ENCODE measurements at regions not wholly inside any gene's neighbourhood (a gene's known extent, or its start where the extent isn't known, plus 50 kb on each side); places are given as distances from the start of the nearest gene placed in this dataset.
"Not testable (repeated sequence)": the region's sequence is repeated elsewhere in the genome, so short reads cannot be mapped to it uniquely, and the experiment has no call there.

DNA sequence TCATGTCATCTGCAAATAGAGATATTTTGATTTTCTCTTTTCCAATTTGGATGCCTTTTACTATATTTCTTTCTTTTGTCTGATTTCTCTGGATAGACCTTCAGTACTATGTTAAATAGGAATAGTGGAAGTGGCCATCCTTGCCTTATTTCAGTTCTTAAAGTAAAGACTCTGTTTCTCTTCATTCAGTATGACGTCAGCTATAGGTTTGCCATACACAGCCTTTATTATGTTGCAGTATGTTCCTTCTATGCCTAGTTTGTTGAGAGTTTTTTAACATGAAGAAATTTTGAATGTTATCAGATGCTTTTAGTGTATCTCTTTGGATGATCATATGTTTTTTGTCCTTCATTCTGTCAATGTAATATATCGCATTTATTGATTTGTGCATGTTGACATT, 566.7 kb upstream of the ROBO1 start:
- DNase-seq (ENCODE audit: low spot score): no peak

- DNase-seq (ENCODE audit: low spot score): no peak
Measured at GRCh38 chr3:80331494-80332170, 563.8 kb upstream of the ROBO1 start.

- not testable (repeated sequence) for DNase-seq (ENCODE audit: low spot score)
Measured at GRCh38 chr3:80314541-80314940, 546.7 kb upstream of the ROBO1 start.

GRCh38 chr3:80308637-80309036, 540.8 kb upstream of the ROBO1 start:
- DNase-seq (ENCODE audit: low spot score): no peak

GRCh38 chr3:80307844-80308243, 540.0 kb upstream of the ROBO1 start:
- no peak for DNase-seq (ENCODE audit: low spot score)

DNA sequence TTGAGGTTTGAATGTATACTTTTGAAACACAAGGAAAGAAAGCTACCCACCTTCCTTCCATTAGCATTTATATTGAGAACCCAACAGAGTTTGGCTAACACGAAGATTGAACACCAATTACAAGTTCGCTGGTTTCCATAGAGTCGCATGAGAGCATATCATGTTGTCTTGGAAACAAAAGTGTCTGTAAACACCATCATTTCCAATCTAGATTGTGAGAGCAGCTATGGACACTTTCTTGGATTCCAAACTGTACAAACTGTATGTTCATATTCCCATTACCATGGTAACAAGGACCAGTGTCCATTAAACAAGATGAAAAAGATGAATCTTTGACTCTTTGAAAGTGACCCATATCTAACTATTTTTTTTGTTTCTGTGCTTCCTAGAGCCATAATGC, 529.9 kb upstream of the ROBO1 start:
- no peak for DNase-seq (ENCODE audit: low spot score)

DNA sequence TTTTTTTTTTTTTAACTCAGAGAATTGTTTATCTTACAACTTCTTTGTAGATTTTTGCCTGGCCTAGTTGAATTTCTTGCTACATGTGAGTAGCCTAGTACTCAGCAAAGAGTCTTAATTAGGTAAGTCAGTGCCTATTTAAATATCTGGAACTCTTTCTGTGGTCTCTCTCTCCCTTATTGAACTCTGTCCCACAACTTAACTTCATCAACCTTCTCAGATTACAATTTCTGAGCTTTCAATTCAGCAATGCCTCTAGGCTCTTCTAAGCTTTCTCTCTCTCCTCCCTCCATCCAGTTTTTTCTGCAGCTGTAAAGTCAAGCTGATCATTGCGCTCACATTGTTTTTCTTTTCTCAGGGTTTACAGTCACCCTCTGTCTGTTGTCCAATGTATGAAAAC, 517.6 kb upstream of the ROBO1 start:
- no peak for DNase-seq (ENCODE audit: low spot score)

DNA sequence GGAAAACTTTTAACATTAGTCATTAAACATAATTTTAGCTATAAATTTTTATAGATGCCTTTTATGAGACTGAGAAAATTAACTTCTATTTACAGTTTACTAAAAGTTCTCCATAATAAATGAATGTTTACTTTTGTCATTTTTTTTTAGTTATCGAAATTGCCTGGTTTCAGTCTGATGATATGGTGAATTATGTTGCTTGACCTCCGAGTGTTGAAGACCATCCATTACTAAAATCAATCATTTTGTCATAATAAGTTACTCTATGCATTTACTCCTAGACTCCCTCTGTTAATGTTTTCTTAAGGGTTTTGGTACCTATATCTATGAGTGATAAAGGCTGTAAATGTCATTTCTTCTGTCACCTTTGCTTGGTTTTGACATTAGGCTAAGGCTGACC, 516.0 kb upstream of the ROBO1 start:
- no peak for DNase-seq (ENCODE audit: low spot score)

DNA sequence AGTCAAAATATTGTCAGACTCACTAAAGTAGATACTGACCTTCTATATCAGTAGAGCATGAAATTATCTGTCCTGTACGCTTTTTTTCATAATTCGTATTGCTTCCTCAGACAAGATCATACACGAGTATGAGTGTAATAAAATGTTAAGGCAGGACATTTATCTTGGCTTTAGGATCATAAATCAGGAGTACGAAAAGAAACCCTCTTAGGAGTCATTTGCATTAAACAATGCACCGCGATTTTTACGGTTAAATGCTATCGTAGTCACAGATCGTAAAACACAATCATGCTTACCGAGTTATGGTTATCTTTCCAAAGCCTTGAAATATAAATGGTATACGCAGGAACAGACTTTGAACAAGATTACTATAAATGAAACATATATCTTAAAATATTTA, 510.3 kb upstream of the ROBO1 start:
- DNase-seq (ENCODE audit: low spot score): no peak

GRCh38 chr3:80275120-80275519, 507.3 kb upstream of the ROBO1 start:
- DNase-seq (ENCODE audit: low spot score): no peak

- DNase-seq (ENCODE audit: low spot score): no peak
Measured at GRCh38 chr3:80263260-80263659, 495.5 kb upstream of the ROBO1 start.

DNA sequence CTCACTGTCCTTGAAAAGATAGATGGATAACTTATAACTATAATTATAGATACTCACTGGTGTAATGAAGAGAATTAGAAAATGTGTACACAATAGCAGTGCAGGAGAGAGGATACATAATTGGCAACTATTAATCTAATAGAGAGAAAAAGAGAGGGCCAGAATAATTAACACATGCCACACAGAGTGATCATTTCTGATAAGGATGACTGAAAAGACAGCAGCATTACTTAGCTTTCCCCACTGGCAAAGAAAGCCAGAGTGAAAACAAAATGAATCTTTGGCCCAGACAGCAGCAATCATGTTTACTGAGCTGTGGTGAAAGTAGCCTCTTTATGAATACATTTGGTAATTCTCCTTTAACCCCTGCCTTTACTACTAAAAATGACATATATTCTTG, 493.3 kb upstream of the ROBO1 start:
- DNase-seq (ENCODE audit: low spot score): no peak

GRCh38 chr3:80259736-80260135, 491.9 kb upstream of the ROBO1 start:
- DNase-seq (ENCODE audit: low spot score): no peak

GRCh38 chr3:80252113-80252512, 484.3 kb upstream of the ROBO1 start:
- no peak for DNase-seq (ENCODE audit: low spot score)

GRCh38 chr3:80247766-80248165, 480.0 kb upstream of the ROBO1 start:
- DNase-seq (ENCODE audit: low spot score): no peak

GRCh38 chr3:80244390-80244789, 476.6 kb upstream of the ROBO1 start:
- no peak for DNase-seq (ENCODE audit: low spot score)

- no peak for DNase-seq (ENCODE audit: low spot score)
Measured at GRCh38 chr3:80241791-80242190, 474.0 kb upstream of the ROBO1 start.

DNA sequence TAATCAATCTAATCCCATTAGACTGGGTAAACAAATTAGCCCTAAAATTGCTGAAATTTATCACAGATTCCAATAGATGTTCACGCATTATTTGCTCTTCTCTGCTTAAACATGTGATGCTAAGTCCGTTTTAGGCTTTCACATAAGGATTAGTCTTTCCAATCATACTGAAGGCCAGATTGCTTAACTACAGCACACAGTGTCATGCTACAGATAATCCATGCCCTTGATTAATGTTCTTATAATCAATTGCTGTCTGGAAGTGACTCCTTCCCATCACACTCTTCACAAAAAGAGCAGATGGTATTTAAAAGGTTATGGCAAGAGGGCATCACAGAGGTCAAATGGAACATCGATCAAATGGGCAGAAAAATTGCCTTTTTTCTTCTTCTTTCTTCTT, 471.5 kb upstream of the ROBO1 start:
- no peak for DNase-seq (ENCODE audit: low spot score)

DNA sequence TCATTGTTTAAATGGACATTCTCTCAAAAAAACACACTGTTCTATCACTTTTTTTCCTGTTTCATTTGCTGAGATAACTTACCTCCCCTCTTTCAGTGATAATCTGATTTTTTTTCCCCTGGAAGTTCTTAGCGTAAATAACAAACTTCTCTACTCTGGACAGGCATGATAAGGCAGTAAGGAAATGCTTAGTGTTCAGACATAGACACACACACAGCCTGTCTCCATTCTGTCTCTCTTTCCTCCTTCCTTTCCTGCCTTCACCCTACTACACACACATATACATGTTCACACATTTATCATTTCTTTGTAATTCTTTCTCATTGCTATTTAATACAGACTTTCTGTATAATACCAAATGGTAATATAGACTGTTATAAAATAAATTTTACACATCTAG, 470.8 kb upstream of the ROBO1 start:
- DNase-seq (ENCODE audit: low spot score): no peak

DNA sequence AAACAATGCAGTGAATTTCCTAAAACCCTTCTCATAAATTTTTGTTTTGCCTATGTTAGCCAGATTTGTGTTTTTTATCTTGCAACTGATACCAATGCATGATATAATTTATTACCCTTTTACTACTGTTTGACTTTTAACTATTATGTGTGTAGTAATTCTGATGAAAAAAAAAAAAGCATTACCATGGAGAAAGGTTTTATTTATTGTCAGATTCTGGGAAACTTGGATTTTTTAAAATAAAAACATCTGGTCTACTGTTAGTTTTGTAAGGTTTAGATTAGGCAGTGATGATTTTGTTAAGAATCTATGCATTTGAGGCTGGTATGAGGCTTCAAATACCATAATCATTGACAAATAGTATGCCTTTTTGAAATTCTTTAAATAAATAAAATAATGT, 470.4 kb upstream of the ROBO1 start:
- DNase-seq (ENCODE audit: low spot score): no peak

GRCh38 chr3:80234706-80235105, 466.9 kb upstream of the ROBO1 start:
- DNase-seq (ENCODE audit: low spot score): no peak

DNA sequence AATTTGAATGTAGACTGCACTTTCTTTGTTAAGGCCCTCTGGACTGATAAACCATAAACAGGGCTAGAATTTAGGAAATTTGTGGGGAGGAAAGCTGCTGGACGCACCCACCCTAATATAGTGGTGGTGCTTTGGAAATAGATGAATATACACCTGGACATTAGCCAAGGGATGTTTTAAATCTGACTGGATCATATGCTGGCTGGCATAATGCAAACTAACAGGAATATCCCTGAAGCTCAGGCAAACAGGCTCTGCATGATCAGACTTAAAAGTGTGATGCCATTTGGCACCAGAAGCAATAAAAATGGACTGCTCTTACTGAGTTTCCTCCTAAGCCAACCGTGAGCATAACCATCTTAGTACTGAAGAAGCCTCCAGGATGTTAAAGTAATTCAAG, 465.8 kb upstream of the ROBO1 start:
- DNase-seq (ENCODE audit: low spot score): no peak

GRCh38 chr3:80232760-80233159, 465.0 kb upstream of the ROBO1 start:
- peak; percentile 2 for DNase-seq (ENCODE audit: low spot score)

DNA sequence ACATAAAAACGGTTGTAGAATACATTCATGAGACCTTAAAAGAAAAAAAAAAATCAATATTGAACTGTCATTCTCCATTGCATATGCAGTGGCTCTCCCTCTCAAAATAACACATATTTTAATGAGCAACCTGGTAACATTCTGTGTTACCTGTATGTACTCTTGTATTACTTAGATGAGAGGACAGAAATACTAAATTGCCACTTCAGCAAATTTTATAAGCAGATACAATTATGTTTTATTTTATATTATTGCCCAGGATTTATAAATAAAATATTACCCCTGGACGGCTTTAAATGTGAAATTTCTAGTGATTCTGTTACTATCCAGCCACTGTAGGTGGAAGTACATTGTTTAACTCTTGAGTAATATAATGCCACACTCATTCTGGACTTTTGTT, 463.2 kb upstream of the ROBO1 start:
- no peak for DNase-seq (ENCODE audit: low spot score)

DNA sequence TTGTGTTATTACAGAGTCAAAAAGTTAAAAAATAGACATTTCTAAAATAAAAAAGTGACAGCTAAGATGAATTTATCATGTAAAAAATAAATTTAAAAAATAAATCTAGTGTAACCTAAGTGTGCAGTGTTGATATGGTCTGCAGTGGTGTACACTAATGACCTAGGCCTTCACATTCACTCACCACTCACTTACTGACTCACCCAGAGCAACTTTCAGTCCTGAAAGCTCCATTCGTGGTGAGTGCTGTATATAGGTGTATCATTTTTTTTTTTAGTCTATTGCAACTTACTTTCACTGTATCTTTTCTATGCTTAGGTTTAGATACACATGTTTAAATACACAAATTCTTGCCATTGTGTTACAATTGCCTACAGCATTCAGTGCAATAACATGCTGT, 459.4 kb upstream of the ROBO1 start:
- DNase-seq (ENCODE audit: low spot score): no peak

Data from AG08396 (cell line).